Neural progenitor cell (in vitro differentiated cells): ENCODE measurements at regions not wholly inside any gene's neighbourhood (a gene's known extent, or its start where the extent isn't known, plus 50 kb on each side); places are given as distances from the start of the nearest gene placed in this dataset.

Experiments used
- CTCF ChIP-seq: fragments of 200-600 bp; sonication (generic); IDR thresholded peaks from 2 replicates; pipeline ENCODE4 v1.5.1; 2017; ENCODE audit warnings: antibody characterized with exemption, mild to moderate bottlenecking
- EZH2 ChIP-seq: fragments of 200-600 bp; sonication (generic); IDR thresholded peaks from 2 replicates; pipeline ENCODE4 v1.6.1; 2017; ENCODE audit warnings: antibody characterized with exemption, mild to moderate bottlenecking, moderate library complexity
- EZH2phosphoT487 ChIP-seq: fragments of 200-600 bp; sonication (generic); IDR thresholded peaks from 2 replicates; pipeline ENCODE4 v1.6.1; 2017; ENCODE audit warnings: antibody characterized with exemption

- TF ChIP-seq CTCF (no peak), EZH2 (no peak), EZH2phosphoT487 (no peak)
Measured at GRCh38 chr9:90385146-90385545, 257.5 kb downstream of the DIRAS2 start.
